GM21390 (cell line): ENCODE measurements at regions not wholly inside any gene's neighbourhood (a gene's known extent, or its start where the extent isn't known, plus 50 kb on each side); places are given as distances from the start of the nearest gene placed in this dataset.

Source experiments
- ATAC-seq: cut with Tn5 transposase; IDR thresholded peaks from one replicate; pipeline ENCODE4 v1.9.1; 2021; ENCODE audit not compliant: unreplicated experiment

DNA sequence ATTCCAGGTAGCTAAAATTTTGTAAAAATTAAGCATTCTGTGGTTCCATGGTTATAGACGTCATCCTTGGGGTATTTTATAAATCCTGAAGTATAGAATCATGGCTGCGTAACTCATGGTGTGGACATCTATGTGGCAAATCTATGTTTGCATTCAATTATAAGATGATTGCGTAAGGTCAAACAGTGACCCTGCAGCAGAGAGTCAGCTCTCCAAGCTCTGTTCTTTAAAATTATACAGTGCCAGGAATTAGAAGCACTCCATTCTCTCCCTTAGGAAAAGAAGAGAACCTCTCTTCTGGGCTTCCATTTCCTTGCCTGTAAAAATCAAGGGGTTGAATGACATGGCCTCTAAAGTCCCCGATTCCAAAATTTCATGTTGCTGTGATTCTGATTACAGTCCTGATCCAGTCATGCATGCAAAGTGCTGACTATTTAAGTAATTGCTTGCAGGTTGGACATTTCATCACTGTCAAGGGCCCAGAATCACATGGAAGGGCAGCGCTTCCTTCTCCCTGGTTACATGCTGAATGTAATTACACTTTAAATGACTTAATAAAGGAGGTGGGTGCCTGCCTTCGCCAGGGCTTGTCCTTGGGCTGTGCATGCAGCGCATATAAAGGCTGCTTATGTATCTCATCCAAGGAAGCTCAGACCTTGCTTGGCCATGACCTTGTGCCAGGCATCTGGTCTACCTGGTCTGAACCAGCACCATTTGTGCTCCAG is 550.7 kb downstream of the TYW1 start:
- no peak for ATAC-seq

DNA sequence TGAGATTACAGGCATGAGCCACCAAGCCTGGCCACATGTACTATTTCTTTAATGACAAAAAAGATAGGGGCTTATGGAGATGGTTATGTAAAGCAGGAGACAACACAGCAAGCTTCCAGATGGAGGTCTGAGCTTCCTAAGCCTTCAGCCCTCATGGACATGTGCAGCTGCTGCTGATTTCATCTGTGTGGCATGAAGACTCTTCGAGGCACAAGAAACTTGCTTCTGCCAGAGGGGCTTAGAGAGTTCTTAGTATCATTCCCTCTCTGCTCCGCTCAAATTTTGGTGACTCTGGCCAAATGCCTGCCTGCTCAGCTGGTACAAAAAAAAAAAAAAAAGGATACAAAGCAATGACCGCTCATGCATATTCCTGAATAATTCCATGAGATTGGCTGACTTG is 552.5 kb downstream of the TYW1 start:
- no peak for ATAC-seq

DNA sequence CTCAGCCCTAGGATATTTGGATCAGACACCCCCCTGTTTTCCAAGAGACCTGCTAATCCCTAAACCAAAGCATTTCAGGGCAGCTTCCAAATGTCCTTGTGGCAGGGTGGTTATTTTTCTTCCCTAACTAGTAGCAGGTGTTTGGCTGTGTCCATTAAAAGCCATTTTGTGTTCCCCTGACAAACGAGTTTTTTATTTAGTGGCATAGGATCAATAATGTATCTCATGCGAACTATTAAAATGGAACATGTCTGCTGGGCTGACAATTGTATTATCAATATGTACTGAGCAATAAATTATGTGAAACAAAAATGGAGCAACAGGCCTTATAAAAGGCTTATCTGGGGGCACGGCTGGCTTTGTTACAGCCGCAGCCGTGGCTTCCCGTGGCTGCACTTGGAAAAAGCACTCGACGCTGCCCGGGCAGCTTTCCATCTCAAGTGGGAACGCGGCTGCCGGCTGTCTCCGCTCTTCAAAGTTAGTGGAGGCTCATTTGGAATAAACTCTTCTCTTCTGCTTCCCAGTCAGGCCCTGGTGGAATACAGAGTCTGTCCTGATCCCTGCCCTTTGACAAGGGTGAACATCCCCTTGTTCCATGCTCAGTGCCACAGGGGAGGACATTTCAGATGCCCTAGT is 554.3 kb downstream of the TYW1 start:
- no peak for ATAC-seq

DNA sequence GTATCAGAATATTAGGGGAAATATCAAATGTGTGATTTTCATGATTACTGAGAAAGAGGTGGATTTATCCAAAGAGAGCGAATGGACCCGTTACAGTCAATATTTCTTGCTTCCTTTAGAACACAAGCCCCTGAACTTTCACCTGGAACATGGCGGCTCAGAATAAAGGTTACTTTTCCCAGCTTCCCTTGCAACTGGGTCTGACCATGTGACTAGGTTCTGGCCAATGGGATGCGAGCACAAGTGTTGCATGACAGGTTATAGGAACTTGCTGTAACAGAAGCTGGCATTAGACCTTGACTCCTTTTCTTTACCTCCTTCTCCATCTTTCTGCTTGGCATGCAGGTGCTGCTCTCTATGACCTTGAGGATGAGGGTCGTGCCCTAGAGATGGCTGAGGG is 556.1 kb downstream of the TYW1 start:
- no peak for ATAC-seq

DNA sequence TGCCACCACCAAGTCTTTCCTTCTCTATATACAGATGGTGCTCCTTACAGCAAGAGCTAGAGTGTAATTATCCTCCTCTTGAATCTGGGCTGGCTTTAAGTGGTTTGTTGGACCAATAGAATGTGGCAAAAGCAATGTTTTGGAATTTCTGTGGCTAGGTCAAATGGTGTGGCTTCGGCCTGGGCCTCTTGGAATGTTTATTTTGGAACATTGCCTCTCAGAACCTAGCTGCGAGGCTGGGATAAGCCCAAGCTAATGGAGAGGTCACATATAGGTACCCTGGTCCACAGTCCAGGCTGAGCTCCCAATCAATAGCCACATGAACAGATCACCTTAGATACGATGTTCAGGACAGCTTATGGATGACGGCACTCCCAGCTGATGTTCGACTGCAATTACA is 556.7 kb downstream of the TYW1 start:
- ATAC-seq, result no peak

DNA sequence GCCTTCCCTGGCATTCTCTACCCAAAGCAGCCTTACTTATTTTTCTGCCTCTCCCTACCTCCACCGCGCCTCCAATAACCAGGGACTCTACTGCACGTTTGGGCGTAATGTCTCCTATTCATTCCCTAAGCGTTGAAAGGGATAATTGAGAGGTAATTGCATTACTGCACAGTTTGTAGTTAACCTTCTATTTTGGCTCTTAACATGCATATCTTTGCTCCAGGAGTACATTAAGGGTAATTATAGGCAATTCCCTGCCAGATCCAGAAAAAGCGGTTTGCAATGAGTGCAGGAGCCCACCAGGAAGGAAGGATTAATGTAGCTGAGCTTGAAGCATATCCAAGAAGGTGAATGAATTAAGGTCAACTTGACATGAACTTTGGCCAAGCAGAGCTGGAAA is 558.4 kb downstream of the TYW1 start:
- no peak for ATAC-seq

DNA sequence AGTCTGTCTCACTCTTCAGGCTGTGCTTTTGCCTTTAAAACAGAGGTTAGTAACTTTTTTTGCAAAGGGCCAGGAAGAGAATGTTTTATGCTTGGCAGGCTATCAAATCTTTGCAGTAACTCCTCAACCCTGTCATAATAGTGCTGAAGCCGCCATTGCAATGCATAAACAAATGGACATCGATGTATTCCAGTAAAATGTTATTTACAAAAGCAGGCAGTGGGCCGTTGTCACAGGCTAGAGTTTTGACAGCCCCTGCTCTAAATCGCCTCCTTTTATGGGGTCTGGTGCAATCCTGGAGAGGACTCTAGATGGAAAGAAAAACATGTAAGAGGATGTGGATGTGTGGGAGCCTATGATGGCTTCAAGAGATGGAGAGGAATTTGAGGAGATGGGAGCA is 568.3 kb downstream of the TYW1 start:
- ATAC-seq, result no peak

DNA sequence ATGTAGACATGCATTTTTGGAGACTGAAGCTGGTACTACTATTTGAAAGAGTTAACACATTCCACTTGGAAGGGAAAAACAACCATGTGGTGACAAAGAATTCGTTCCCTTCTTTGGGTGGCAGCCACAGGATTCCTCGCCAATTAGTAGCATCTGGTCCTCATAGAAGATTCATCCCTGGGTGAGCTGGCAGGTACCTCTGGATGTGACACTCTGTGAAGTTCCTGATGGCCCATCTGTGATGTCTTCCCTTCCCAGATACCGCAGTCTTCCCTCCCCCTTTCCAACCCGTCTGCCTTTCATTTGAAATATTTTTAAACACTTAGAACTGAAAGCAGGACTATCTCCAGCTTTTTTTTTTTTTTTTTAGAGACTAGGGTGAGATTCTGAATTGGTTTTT is 569.5 kb downstream of the TYW1 start:
- ATAC-seq, result no peak

DNA sequence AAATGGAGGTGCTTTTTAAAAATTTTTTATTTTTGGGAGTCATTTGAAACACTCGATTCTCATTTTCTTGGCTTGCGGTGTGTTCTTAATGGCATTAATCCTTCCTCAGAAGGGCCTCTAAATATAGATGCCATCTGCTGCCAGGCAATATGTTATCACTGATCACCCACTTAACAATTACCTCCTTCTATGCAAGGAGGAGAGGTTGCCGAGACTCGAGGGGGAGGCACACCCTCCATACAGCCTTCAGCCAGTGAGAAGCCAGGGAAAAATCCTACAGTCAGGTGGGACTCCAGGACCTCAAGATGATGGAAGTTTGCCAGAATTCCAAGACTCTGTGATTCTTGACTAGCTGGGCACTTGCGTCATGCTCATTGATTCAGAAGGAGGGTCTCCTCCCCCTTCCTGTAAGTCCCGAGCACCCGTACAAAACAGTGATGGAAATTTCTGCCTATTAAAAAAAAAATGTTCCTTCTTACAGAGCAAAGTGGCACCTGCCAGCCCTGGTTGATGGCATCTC is 574.5 kb downstream of the TYW1 start:
- ATAC-seq, result no peak

DNA sequence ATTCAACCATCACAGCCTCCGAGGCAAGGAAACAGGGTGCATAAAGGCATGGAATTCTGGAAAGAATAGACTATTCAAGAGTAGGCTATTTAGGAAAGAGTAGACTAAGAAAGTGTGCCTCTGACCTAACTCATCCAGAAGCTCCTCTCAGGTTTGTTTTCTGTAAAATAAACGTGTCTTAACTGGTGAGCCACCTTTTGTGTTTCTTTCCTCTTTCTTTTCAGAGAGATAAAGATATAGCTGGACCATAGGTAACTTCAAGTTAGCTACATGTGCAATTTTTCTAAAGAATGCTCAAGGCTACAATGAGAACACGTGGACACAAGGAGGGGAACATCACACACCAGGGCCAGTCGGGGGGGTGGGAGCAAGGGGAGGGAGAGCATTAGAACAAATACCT is 577.0 kb downstream of the TYW1 start:
- ATAC-seq, result no peak

DNA sequence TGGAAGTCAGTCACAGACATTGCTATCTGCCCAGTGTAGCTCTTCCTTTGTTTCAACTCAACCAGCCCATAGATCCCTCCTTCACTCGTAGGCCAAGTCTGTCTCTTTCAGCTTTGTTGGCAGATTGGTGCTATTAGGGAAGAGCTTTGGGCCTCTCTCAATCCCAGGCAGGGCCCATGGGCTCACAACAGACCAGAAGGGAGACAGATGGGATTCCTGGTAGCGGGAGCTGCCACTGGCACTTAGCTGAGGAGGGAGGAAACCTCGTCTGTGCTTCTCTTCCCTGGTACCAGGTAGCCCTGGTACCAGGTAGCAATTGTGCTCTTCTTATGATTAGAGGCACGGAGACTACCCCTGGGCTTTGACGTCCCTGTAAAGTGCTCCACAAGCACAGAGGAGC is 592.0 kb downstream of the TYW1 start:
- ATAC-seq, result no peak

DNA sequence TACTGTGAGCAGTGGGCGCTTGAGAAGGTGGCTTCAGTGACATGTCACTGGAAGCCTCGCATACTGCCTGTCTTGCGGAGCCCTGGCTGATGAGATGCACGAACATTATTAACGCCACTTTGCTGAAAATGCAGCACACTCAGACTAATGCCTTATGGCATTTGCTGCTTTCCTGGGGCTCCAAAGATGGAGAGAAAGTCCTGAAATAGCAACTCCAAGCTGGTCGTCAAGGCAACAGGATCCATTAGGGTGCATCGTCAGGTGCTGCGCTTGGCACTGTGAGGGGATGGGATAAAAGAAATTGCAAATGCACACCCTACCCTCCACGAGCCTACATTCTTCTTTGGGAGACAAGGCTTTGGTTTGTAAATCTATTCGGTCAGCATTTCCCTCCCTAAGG is 592.5 kb downstream of the TYW1 start:
- ATAC-seq, result no peak

DNA sequence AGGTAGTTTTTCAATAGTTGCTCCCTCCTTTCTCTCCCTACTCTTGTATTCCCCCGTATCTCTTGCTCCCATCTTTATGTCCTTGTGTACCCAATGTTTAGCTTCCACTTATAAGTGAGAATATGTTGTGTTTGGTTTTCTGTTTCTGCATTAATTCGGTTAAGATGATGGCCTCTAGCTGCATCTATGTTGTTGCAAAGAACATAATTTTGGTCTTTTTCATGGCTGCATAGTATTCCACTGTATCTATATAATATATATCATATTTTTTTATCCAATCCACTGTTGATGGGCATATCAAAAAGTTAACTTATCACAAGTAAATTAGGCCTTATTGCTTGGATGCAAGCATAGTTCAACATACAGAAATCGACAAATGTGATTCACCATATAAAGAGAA is 594.0 kb downstream of the TYW1 start:
- no peak for ATAC-seq

DNA sequence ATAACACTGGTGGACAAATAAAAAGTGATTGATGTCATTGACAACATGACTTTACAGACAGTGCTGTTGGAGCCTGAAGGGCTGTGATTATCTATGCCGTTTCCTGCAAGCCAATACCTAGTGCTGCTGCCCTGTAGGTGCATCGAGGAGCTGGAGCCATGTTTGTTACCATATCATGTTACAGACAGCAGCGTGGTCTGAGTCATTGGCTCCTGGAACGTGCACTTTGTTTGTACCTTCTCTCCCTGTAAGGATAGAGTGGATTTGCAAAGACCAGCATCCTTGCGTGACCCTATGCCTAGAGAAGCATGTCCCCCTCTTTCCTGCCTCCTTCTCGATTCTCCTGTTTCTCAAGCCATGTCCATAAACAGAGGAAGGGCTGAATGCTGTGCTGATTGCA is 597.2 kb downstream of the TYW1 start:
- no peak for ATAC-seq

DNA sequence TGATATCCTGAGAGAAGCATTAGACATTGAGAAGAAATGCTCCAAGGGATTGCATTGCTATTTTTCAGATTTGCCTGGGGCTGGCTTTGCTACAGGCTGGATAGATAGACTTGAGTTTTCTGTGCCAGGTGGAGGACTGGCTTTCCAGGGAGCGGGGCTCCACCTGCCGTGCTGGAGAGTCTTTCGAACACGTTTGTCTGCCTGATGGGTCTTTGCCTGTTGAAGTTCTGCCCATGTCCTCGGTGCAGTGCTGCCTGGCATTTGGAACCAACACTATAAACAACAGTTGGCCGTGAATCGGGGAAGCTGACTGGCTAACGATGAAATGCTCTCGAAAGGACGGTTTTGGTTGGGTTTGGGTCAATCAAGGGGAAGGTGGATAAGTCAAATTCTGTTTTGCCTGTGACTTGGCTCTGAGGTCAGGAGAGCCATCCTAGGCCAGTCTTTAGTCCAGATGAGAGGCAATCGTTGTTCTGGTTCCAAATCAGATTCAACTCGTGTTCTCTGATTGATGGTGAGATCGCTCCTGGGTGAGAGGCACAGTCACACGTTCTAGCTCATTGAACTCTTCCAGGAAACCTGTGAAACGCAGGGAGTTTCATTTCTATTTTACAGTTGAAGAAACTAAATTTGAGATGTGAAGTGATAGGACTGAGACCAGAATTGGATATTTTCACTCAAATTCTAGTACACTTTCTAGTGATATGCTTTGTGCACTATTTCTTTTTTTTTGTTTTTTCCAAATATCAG is 599.0 kb downstream of the TYW1 start:
- ATAC-seq, result no peak

DNA sequence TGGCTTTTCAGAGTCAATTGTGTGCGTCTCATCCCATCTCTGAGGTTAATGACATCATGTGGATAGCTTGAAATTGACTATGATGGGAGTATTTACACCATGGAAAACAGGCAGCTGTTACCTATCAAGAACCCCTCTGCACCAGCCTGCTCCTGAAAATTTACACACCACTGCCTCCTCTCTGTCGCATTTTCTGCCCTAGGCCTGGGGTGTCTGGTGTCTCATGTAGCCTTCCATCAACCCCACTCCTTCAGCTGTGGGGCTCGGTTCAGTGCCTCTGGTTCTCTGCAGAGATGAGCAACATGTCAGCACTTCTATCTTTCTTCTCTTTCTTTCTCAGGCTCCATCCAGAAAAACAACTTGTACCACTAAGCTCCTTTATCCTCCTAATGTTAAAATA is 600.5 kb downstream of the TYW1 start:
- ATAC-seq, result no peak

DNA sequence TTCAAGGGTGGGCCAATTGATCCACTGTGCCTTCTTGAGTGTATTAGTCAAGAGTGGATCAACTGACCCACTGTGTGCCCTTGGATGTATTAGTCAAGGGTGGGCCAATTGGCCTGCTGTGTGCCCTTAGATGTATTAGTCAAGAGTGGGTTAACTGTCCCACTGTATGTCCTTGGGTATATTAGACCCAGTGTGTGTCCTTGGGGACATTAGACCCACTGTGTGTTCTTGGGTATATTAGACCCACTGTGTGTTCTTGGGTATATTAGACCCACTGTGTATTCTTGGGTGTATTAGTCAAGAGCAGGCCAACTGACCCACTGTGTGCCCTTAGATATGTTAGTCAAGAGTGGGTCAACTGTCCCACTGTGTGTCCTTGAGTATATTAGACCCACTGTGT is 601.8 kb downstream of the TYW1 start:
- ATAC-seq, result no peak

DNA sequence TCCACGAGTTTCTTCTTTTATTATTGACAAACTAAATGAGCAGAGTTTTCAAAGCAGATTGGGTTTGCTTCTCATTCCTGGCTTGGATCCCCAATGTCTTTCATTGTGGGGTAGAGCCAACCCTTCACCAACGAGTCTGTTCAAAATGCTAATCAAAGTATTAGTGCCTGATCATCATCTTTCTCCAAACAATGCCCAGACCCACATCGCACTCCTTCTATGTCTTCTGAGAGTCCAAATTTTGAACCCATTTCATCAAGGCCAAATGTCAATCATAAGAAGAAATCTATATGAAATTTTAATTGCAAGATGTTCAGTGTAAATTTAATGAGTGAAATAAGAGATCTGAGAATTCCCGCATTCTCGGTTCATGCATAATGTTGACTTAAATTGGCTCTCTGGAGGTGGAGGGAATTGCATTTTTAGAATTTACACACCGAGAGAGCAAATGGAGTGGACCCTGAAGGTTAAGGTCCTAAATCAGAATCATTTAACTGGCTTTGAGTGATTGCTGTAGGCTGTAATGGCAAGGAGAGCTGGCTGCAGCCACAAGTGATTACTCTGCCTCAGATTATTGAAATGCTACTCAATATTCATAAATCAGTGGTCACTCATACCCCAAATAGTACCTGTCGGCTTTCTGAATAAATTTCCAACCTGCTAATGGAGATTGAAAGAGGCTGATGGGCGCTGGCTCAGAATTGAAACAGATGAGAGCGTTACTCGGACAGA is 602.9 kb downstream of the TYW1 start:
- ATAC-seq, result no peak

DNA sequence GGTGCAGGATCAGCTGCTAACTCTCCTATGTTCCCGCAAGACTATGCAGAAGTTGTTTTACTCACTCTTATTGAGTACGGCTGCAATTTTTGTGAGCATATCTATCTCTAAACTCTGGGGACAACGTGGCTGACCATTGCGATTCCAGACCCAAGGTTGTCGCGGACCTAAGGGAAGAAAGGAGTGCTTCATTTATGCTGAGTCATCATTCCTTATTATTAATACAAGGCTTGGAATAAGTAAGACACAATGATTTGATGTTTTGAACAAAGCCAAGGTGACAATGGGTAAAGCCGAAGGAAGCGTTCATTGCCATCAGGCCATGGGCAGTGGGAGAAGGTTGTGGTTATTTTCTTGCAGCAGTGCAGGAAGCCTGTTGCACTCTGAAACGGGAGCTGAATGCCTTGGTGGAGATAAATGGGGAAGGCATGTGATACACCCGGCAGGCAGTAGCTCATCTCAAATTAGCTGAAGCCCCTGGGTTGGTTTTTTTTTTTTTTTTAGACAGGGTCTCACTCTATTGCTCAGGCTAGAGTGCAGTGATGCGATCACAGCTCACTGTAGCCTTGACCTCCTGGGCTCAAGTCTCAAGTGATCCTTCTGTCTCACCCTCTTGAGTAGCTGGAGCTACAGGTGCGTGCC is 605.7 kb downstream of the TYW1 start:
- no peak for ATAC-seq

DNA sequence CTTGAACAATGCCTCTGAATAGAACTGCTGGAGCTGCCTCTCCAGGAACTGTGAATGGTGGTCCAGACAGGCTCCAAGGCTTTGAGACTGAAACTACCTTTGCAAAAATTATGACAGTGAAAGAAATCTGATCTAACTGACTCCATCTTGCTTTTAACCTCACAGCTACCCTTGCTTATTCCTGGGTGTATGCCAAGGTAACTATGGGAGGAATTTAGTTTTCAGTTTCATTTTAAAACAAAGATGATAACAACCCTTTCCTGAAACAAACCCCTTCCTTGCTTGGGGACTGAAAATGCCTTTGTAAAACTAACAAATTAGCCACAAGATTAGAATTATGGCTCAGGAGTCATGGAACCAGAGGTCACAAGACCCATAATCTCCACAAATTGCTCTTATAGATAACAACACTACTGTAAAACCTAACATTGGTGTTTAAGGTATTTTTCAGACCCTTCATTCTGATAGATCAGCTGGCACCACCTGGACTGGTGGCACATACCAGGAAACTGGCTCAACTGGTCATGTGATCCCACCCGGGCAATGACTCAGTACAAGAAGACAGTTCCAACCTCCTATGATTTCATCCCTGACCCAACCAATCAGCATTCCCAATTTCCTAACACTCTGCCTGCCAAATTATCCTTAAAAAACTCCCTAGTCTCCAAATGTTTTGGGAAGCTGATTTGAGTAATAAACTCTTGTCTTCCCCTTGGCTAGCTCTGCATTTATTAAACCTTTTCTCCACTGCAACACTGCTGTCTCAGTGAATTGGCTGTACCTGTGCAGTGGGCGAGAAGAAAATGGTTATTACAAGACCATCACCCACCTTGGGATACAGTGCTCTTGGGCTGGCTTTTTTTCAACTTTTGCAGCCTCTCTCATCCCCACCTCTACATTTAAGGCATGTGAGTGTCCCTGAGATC is 608.1 kb downstream of the TYW1 start:
- ATAC-seq, result no peak
